GM12892 (cell line): ENCODE measurements at regions not wholly inside any gene's neighbourhood (a gene's known extent, or its start where the extent isn't known, plus 50 kb on each side); places are given as distances from the start of the nearest gene placed in this dataset.

Source experiments
- DNase-seq: peaks from one replicate; pipeline ENCODE4 v3.0.0; 2011; ENCODE audit not compliant: insufficient read length
- FAIRE-seq: peaks from 2 replicates; lab custom pipeline; 2011; peaks lifted over from hg19 to GRCh38; lab: Jason Lieb, UNC
- POLR2A ChIP-seq: IDR thresholded peaks from 2 replicates; pipeline ENCODE4 v1.6.1; 2011; ENCODE audit warnings: low read depth, low read length, control low read depth
- POLR2AphosphoS5 ChIP-seq: IDR thresholded peaks from 2 replicates; pipeline ENCODE4 v1.6.1; 2011; ENCODE audit warnings: low read depth, low read length, control low read depth
- TAF1 ChIP-seq: IDR thresholded peaks from 2 replicates; pipeline ENCODE4 v1.6.1; 2011; ENCODE audit warnings: low read depth, mild to moderate bottlenecking, control low read depth, low read length, borderline replicate concordance

GRCh38 chr10:28157379-28157778 is 145.5 kb downstream of the MPP7 start:
- TF ChIP-seq TAF1 (no peak), POLR2AphosphoS5 (no peak), POLR2A (no peak)
- DNase-seq (no peak), FAIRE-seq (no peak)

DNA sequence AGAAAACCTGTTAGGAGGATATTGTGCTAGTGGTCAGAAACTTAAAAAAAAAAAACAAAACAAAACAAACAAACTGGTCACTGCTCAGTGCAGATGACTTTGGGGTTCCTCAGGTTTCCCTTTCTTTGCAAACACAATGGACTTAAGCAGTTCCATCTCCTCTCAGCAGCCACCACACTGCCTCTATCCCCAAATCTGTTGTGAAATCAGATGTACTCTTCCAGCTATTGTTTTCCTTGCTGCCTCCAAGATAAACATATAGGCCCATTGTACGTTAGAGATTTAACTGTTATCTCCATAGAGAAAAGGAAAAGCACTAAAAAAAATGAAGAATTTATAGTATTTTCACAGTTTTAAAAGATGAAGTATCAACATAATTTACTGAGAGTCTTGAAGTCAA is 147.1 kb downstream of the MPP7 start:
- TF ChIP-seq POLR2AphosphoS5, result no peak
- no peak for TF ChIP-seq POLR2A
- no peak for TF ChIP-seq TAF1
- FAIRE-seq (no peak), DNase-seq (no peak)

GRCh38 chr10:28151636-28152035 is 151.2 kb downstream of the MPP7 start:
- FAIRE-seq, result no peak
- no peak for DNase-seq
- TF ChIP-seq POLR2AphosphoS5 (no peak), TAF1 (no peak), POLR2A (no peak)

DNA sequence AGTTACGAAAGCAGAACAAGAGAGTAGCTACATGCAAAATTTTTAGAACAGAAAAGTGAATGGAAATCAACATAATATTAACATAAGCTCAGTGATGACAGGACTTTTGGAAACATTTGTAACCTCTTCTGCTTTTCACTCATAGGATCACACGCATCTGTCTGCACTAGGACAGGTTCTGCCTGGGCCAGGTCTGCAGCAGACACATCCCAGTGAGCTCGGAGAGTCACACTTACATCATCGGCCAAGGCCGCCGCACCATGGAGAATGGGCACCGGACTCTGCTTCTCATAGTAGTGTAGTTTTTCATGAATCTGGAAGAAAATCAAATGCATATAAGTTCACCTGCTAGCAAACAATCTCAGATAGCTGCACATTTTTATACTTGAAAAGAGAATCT is 150.9 kb upstream of the ODAD2 start:
- no peak for FAIRE-seq
- no peak for TF ChIP-seq TAF1
- TF ChIP-seq POLR2A, result no peak
- TF ChIP-seq POLR2AphosphoS5, result no peak
- DNase-seq, result no peak

GRCh38 chr10:28147706-28148105 is 148.8 kb upstream of the ODAD2 start:
- no peak for FAIRE-seq

GRCh38 chr10:28139138-28139537 is 140.3 kb upstream of the ODAD2 start:
- DNase-seq, result no peak
- no peak for TF ChIP-seq POLR2AphosphoS5
- no peak for TF ChIP-seq POLR2A
- no peak for TF ChIP-seq TAF1

More at GRCh38 chr10:28147706-28148105, 148.8 kb upstream of the ODAD2 start:
- no peak for TF ChIP-seq TAF1
- TF ChIP-seq POLR2AphosphoS5, result no peak
- no peak for TF ChIP-seq POLR2A
- no peak for DNase-seq

GRCh38 chr10:28137907-28138880 is 139.3 kb upstream of the ODAD2 start:
- DNase-seq (no peak), FAIRE-seq (no peak)
- no peak for TF ChIP-seq POLR2A
- no peak for TF ChIP-seq POLR2AphosphoS5
- TF ChIP-seq TAF1, result no peak

More at GRCh38 chr10:28139138-28139537, 140.3 kb upstream of the ODAD2 start:
- no peak for FAIRE-seq

GRCh38 chr10:28135258-28135657 is 136.4 kb upstream of the ODAD2 start:
- no peak for DNase-seq
- FAIRE-seq, result no peak
- no peak for TF ChIP-seq POLR2AphosphoS5
- TF ChIP-seq TAF1, result no peak
- no peak for TF ChIP-seq POLR2A

- TF ChIP-seq POLR2A (no peak), TAF1 (no peak), POLR2AphosphoS5 (no peak)
- DNase-seq, result no peak
- FAIRE-seq, result no peak
These were observed 131.4 kb upstream of the ODAD2 start for GRCh38 chr10:28130267-28130666.

GRCh38 chr10:28127881-28128280 is 129.0 kb upstream of the ODAD2 start:
- no peak for TF ChIP-seq TAF1
- no peak for TF ChIP-seq POLR2AphosphoS5
- TF ChIP-seq POLR2A, result no peak
- no peak for DNase-seq
- FAIRE-seq, result no peak

DNA sequence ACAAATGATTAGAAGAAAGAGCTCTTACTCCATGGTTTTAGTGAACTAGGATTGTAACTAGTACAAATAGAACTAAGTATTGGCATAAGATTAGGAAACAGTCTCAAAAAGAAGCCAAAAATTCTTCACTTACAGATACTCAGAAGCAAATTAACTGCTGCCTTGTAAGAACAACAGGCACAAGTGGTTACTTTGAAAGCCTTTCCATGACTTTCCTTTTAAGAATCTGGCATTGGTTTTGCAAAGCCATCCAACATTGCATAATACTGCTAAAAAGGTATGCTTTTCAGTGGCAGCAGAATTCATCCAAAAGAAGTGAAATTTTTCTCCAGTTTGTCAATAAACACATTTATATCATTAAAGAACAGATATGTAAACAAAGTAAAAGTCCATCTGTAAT is 126.8 kb upstream of the ODAD2 start:
- FAIRE-seq (no peak), DNase-seq (no peak)
- TF ChIP-seq POLR2AphosphoS5 (no peak), POLR2A (no peak), TAF1 (no peak)

DNA sequence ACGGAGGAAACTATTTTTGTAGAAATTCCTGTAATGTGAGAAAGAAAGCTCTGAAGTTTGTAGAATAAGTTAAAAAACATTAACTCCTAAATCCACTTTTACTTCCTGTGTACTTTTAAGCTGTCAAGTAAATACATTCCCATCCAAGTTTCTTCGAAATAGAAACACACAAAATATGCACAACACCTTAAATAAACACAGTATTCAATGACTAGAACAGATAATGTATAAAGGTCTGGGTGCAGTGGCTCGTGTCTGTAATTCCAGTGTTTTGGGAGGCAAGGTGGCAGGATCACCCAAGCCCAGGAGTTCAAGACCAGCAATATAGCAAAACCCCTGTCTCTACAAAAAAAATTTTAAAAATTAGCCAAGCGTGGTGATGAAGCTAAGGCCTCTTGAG is 121.9 kb upstream of the ODAD2 start:
- no peak for FAIRE-seq
- TF ChIP-seq TAF1 (no peak), POLR2A (no peak), POLR2AphosphoS5 (no peak)
- DNase-seq, result no peak
